GM18505 (cell line): ENCODE measurements at regions not wholly inside any gene's neighbourhood (a gene's known extent, or its start where the extent isn't known, plus 50 kb on each side); places are given as distances from the start of the nearest gene placed in this dataset.
"Not testable (repeated sequence)": the region's sequence is repeated elsewhere in the genome, so short reads cannot be mapped to it uniquely, and the experiment has no call there.

Source experiments
- ATAC-seq: cut with Tn5 transposase; IDR thresholded peaks from one replicate; pipeline ENCODE4 v1.9.1; 2021; ENCODE audit not compliant: unreplicated experiment
- POLR2A ChIP-seq: IDR thresholded peaks from 4 replicates; pipeline ENCODE4 v1.6.1; 2011; ENCODE audit warnings: borderline replicate concordance; ENCODE audit not compliant: insufficient read depth, insufficient read length; ENCODE audit errors: extremely low read depth

DNA sequence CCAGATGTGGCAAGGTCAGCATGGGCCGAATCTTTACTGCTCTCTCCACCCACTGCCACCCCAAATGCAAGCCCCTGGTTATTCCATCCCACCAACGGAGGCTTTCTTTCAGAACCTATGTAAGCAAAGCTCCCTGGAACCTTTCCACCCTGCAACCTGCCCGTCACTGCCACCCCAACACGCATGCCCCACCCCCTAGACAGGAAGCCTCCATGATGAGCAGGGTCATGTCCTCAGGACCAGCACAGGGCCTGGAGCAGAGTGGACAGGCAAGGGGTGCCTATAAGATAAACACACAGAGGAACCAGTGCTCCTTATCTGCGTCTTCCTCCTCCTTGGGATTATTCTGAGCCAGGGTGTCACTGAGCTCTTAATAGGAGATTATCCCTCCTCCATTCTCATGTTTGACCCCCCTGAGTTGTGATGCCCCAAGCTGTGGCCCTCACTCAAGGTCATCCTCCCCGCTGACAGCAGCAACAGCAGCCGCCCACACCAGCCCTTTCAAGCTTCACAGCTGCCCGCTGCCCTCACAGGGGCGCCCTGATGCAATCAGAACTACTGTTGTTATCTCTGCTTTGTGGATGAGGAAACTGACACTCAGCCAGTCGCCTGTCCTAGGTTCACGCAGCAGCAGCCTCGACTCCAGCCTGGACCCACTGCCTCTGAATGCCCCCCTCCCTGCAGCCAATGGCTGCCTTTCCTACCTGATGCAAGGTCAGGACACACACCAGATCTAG is 647.3 kb downstream of the TBC1D22A start:
- TF ChIP-seq POLR2A: no peak
- ATAC-seq: no peak

DNA sequence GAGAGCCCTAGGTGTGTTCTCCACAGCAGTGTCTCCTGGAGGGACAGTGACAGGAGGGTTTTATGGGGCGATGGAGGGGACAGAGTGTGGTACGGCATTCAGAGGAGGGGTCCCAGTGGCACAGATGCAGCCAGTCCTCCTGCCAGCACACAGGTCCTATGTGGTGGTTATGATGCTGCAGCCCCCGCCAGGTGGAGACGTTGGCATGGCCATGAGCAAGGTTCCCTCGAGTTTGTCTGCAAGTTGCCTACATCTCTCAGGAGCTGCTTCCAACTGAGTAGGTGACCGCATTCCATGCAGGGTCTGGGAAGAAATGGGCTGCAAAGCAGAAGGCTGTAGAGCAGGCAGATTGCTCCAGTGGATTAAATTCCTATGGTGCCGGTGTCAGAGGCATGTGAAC is 646.0 kb downstream of the TBC1D22A start:
- TF ChIP-seq POLR2A: no peak
- ATAC-seq: no peak

DNA sequence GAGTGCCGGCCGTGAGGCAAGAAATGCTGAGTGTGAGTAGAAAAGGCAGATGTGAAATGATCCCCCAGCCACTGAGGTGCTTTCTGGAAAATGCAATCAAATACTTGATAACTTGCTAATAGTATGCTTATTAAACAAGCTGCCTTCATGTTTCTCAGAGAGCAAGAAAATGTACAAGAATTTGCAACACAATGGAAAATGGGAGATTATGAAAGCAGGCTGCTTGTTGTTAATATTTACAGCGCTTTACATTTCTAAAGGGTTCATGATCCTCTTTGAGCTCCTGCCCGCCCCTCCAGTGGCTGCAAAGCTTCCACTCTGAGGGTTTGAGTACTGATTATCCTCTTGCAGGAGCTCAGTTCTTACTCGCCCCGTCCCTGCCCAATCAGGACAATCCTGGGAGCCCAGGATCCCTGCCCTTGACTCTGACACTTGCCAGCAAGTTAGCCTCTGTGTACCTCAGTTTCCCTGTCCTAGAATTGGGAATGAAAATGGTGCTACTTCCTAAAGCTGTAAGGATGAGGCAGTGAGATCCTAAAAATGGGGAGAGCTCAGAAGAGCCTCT is 645.1 kb downstream of the TBC1D22A start:
- ATAC-seq: no peak
- TF ChIP-seq POLR2A: no peak

DNA sequence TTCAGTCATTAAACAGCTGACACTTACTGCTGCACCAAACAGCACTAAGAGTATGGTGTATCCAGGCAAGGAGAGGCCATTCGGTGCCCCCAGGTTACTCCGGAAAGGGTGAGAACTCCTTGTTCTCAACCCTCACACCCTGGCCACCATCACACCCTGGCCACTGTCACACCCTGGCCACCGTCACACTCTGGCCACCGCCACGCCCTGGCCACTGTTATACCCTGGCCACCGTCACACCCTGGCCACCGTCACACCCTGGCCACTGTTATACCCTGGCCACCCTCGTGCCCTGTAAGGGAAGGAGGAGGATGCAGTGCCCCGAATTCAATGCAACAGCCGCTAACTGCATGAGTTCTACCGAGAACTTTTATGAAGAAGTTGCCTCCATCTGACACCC is 644.4 kb downstream of the TBC1D22A start:
- ATAC-seq: no peak
- no peak for TF ChIP-seq POLR2A

DNA sequence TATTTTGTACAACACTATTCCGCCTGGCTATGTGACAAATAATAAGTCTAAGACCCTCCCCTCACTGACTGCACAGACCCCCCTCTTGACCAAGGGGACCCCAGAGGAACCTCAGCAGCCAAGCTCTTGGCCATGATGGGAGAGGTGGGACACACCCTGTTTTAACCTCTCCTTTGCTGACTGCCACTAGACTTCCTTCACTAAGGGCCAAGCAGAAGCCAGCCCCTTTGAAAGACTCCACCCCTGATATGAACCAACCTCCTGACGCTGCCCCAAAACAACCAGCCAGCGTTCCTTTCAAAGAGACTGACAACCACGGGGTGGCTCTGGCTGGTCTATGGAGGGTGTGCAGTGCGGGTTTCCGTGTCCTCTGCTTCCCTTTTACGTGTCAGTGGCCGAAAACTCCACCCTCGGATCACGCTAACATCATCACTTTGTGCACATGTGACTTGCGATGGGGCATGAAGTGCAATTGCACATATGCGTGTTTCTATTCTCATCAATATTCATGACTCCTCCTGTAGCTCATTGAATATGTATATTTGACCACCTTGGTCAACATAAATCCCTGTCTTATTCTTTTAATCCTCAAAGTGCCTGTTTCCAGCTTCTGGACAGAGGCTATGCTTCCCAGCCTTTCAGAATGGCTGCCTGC is 643.9 kb downstream of the TBC1D22A start:
- TF ChIP-seq POLR2A: no peak
- ATAC-seq: no peak

DNA sequence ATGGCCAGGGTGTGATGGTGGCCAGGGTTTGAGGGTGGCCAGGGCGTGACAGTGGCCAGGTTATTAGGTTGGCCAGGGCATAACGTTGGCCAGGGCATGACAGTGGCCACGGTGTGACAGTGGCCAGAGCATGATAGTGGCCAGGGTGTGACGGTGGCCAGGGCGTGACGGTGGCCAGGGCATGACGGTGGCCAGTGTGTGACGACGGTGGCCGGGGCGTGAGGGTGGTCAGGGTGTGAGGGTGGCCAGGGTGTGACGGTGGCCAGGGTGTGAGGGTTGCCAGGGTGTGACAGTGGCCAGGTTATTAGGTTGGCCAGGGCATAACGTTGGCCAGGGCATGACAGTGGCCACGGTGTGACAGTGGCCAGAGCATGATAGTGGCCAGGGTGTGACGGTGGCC is 642.8 kb downstream of the TBC1D22A start:
- ATAC-seq: not testable (repeated sequence)

DNA sequence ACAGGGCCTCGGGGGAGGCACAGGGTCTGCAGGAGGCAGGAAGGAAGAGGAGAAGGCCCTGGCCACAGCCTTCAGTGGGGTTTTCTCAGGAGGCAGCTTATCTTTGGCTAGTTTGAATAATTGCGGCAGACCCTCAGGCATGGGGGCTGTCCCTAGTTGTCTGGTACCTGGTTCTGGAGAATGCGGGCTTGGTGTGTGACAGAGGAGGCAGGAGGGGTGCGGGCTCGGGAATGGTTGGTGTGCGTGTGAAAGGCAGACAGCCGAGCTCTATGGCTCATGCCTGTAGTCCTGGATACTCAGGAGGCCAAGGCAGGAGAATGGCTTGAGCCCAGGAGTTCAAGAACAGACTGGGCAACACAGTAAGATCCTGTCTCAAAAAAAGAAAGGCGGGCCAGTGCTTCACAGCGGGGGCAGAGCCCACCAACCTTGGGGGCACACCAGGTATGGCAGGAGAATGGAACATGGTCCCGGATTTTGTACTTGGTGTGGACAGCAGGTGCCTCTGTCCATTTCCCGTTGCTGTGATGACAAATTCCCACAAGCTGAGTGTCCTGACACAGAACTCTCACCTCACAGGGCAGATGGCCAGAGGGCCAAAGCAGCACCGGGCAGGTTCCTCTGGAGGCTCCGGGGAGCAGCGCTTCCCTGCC is 640.6 kb downstream of the TBC1D22A start:
- TF ChIP-seq POLR2A: no peak
- ATAC-seq: no peak

DNA sequence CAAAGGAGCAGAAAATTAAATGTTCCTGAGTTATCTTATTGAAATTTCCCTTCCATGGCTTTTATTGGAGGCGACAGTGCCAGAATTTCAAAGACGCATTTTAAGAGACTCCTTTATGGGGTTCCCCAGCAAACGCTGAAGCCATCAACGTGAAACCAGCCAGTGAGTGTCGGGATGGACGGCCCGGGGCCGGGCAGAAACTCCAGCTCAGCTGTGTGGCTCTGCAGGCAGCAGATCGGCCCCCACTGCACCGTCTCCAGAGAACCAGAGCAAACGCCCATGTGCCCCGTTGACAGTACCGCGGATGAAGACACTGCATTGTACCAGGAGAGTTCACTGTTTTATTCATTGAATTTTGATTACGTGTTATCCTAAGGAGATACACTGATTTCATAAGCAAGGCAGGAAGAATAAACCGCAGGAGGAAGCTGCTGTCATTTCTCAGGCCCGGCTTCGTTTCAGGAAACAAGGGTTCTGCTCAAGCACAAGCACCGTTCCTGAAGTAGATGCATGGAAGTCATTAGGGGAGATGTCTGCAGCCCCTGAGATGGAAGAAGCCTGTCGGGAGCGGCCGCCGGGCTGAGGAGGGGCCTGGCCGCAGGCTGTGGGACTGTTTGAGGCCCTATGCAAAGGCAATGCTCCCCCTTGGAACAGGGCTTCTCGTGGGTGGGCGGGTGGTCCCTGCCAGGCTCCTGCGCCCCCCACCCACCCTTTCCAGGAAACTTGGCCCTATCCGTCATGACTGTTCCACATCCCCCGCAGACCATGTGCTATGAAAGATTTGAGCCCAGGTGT is 639.7 kb downstream of the TBC1D22A start:
- ATAC-seq: no peak

DNA sequence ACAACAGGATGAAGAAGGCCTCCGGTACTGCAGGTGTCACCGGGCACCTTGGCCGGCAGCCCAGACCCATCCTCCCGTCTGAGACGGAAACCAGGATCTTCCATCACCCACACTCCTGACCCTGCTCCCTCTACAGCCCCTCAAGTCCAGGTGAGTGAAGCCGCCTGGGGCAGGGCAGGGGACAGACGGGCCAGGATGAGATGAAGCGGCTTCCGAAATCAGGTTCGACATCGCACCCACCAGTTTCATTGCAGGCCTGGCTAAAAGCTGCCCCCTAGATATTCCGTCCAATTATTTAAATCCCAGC is 639.1 kb downstream of the TBC1D22A start:
- TF ChIP-seq POLR2A: no peak
- ATAC-seq: no peak

More for the DNA sequence above, 639.7 kb downstream of the TBC1D22A start:
- no peak for TF ChIP-seq POLR2A

DNA sequence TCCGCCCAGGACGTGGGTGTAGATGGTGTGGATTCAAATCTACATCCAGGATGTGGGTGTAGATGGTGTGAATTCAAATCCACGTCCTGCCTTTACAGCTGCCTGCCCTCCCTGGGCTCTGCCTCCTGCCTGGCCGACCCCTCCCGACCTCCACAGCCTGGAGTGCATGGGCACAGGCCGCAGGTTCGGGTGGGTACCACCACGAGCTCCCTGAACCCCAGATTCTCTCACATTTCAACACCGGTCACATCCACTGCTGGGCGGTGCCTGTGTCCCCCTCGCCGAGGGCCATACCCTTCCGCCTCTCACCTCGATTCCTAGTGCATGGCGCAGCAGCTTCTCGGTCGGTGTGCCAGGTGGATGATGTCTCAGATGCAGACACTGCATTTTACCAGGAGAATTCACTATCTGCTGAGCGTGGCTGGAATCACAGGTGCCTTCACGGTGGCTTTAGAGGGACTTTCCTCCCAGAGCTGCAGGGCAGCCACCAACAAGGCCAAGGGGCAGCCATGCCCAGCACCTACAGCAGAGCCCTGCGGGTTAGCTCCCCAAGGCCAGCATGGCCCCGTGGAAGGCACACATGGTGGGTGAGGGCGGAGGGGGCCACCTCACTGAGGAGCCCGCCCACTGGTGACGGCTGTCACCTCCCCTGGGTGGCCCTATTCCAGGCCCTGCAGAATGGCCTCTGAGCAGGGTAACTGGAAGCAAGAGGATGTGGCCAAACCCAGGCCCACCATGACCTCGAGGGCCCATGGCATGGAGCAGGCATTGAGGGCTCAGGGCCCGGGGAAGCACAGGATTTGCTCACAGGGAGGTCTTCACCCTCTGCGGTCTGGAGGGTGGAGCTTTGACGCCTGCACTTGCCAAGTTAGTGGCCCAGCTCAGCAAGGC is 638.5 kb downstream of the TBC1D22A start:
- no peak for ATAC-seq
- no peak for TF ChIP-seq POLR2A

DNA sequence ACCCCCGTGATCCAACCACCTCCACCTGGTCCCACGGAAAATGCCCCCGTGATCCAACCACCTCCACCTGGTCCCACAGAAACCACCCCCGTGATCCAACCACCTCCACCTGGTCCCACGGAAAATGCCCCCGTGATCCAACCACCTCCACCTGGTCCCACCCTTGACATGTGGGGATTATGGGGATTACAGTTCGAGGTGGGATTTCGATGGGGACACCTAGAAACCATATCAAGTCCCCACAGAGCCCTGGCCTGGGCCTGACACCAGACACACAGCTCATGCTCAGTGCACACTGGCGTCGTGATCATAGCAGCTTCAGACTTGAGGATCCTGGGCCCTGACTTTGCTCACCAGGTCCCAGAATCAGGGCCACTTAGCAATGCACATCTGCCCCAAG is 637.7 kb downstream of the TBC1D22A start:
- not testable (repeated sequence) for ATAC-seq

DNA sequence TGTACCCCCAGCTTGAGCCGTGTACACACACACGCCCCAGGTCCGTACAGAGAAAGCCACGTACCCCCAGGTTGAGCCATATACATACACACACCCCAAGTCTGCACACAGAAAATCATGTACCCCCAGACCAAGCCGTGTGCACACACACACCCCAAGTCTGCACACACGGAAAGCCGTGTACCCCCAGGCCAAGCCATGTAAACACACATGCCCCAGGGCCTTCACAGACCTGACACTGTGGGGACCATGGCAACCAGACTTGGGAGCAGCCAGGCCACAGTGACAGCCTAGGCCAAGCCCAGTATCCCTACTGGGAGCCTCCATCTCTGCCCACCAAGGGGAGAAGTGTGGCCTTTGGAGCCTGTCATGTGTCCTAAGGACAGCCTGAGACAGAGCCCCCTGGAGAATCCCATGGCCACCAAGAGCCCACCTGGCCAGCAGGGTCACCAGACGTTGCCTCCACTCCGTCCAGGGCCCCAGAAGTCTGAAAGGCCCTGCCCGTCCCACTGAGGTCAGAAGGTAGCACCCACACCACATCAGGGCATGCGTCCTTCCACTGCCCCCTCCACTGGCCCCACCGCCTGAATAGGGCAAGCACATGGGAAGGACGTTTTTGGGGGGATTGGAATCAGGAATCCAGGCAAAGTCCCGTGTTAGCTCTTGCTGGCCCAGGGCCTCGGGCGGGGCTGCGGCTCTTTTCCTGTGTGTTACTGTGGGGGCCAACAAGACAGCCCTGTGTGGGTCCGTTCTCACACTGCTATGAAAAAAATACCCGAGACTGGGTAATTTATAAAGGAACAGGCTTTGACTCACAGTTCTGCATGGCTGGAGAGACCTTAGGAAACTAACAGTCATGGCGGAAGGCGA is 636.7 kb downstream of the TBC1D22A start:
- TF ChIP-seq POLR2A: no peak

More for the DNA sequence above, 636.7 kb downstream of the TBC1D22A start:
- no peak for ATAC-seq
